PC-3 (cell line): ENCODE measurements at regions not wholly inside any gene's neighbourhood (a gene's known extent, or its start where the extent isn't known, plus 50 kb on each side); places are given as distances from the start of the nearest gene placed in this dataset.

ENCODE experiments used
- ATAC-seq: fragments of 200-7000 bp; cut with Tn5 transposase; 2 replicates; pipeline ENCODE4 v1.9.1; 2020; ENCODE audit warnings: mild to moderate bottlenecking, moderate library complexity
- BruUV-seq: library from RNA; stranded (reverse); fragments of 400-500 nt; replicated peaks from 2 replicates; lab custom pipeline; 2021; lab: Mats Ljungman, UMichigan
- CTCF ChIA-PET: fragments of 300-600 bp; sonication (Branson Sonifier 250); formaldehyde crosslinking; loops from one replicate; lab custom pipeline; 2022; ENCODE audit warnings: antibody characterized with exemption; lab: Charles Lee
- POLR2A ChIA-PET: fragments of 300-600 bp; sonication (Branson Sonifier 250); formaldehyde crosslinking; loops from one replicate; lab custom pipeline; 2022; ENCODE audit warnings: antibody characterized with exemption; ENCODE audit not compliant: unreplicated experiment; lab: Charles Lee
- DNase-seq: peaks from one replicate; pipeline ENCODE4 v3.0.0-alpha.2; 2015
- H2AFZ ChIP-seq: fragments of 300-600 bp; sonication (generic); 2 replicates; pipeline ENCODE4 v1.6.0; 2016; ENCODE audit warnings: antibody characterized with exemption, low read length
- H3F3A ChIP-seq: fragments of 300-600 bp; sonication (generic); one replicate; pipeline ENCODE4 v1.6.0; 2017; ENCODE audit warnings: antibody characterized with exemption, low read length, control low read depth, mild to moderate bottlenecking; ENCODE audit not compliant: unreplicated experiment
- H3K27ac ChIP-seq: fragments of 300-600 bp; sonication (generic); 2 replicates; pipeline ENCODE4 v1.5.1; 2016; ENCODE audit warnings: mild to moderate bottlenecking, low read length
- H3K27me3 ChIP-seq: fragments of 300-600 bp; sonication (generic); 2 replicates; pipeline ENCODE4 v1.6.1; 2016; ENCODE audit warnings: low read length, mixed read lengths
- H3K36me3 ChIP-seq: fragments of 300-600 bp; sonication (generic); 2 replicates; pipeline ENCODE4 v1.6.1; 2016; ENCODE audit warnings: low read depth, mixed run types, low read length, mixed read lengths
- H3K4me1 ChIP-seq: fragments of 300-600 bp; sonication (generic); 2 replicates; pipeline ENCODE4 v1.5.1; 2016; ENCODE audit warnings: low read length; ENCODE audit not compliant: insufficient read depth
- H3K4me2 ChIP-seq: fragments of 300-600 bp; sonication (generic); 2 replicates; pipeline ENCODE4 v1.6.0; 2016; ENCODE audit warnings: low read length
- H3K4me3 ChIP-seq: fragments of 300-600 bp; sonication (generic); 2 replicates; pipeline ENCODE4 v1.5.1; 2016; ENCODE audit warnings: mild to moderate bottlenecking, low read length, mixed read lengths
- H3K79me2 ChIP-seq: fragments of 300-600 bp; sonication (generic); 2 replicates; pipeline ENCODE4 v1.6.1; 2017; ENCODE audit warnings: low read length, mixed read lengths
- H3K9ac ChIP-seq: fragments of 300-600 bp; sonication (generic); 2 replicates; pipeline ENCODE4 v1.6.0; 2016; ENCODE audit warnings: mild to moderate bottlenecking, low read length
- H3K9me2 ChIP-seq: fragments of 300-600 bp; sonication (generic); replicated peaks from 2 replicates; pipeline ENCODE4 v1.6.1; 2016; ENCODE audit warnings: mixed run types, low read length, mixed read lengths
- H3K9me3 ChIP-seq: fragments of 300-600 bp; sonication (generic); 2 replicates; pipeline ENCODE4 v1.6.1; 2016; ENCODE audit warnings: low read length, mixed read lengths
- H4K20me1 ChIP-seq: fragments of 300-600 bp; sonication (generic); 2 replicates; pipeline ENCODE4 v1.6.1; 2016; ENCODE audit warnings: low read length, mixed read lengths
- CTCF ChIP-seq: fragments of 300-600 bp; sonication (generic); conservative IDR thresholded peaks from 2 replicates; pipeline ENCODE4 v1.5.1; 2017; ENCODE audit warnings: antibody characterized with exemption, low read depth, mild to moderate bottlenecking, low read length
- EZH2 ChIP-seq: fragments of 300-600 bp; sonication (generic); IDR thresholded peaks from one replicate; pipeline ENCODE4 v1.6.1; 2017; ENCODE audit warnings: antibody characterized with exemption, mild to moderate bottlenecking, low read length; ENCODE audit not compliant: unreplicated experiment
- EZH2phosphoT487 ChIP-seq: fragments of 300-600 bp; sonication (generic); IDR thresholded peaks from 2 replicates; pipeline ENCODE4 v1.6.1; 2018; ENCODE audit warnings: mild to moderate bottlenecking, antibody characterized with exemption, low read length, borderline replicate concordance
- intact Hi-C: fragments of 100-400 bp; cut with micrococcal nuclease; formaldehyde crosslinking; loops from 2 replicates; pipeline ENCODE4 v1.9.0; 2023

- Histone ChIP-seq H3K4me2 (no peak overlapping the region), H2AFZ (no peak overlapping the region), H3K4me1 (no peaks in the 10 kb centered on the region), H3K9me3 (no peaks in the 10 kb centered on the region), H3K4me3 (no peak overlapping the region), H3K27ac (no peak overlapping the region), H3F3A (no peaks in the 10 kb centered on the region), H3K27me3 (0 out of 2 replicates have a peak, but pooled peaks cover 3% of the 10 kb centered on the region), H4K20me1 (no peaks in the 10 kb centered on the region), H3K36me3 (no peaks in the 10 kb centered on the region), H3K9me2 (no peaks in the 10 kb centered on the region), H3K79me2 (no peaks in the 10 kb centered on the region), H3K9ac (no peak overlapping the region)
- ATAC-seq = no peak
- ChIA-PET CTCF (no interaction called here), POLR2A (no interaction called here)
- no TSS peak for BruUV-seq
- intact Hi-C loops = no loop called here
- DNase-seq = no peak
- TF ChIP-seq CTCF = no peak
- no peak for TF ChIP-seq EZH2
- no peak for TF ChIP-seq EZH2phosphoT487
Observed at GRCh38 chr18:47331026-47331425, 79.6 kb upstream of the SKOR2 start.

- H3K36me3 ChIP-seq = no peaks in the 10 kb centered on the region
- H3K9ac ChIP-seq = no peak overlapping the region
- TF ChIP-seq EZH2phosphoT487 (no peak), EZH2 (no peak), CTCF (no peak)
- H3K27me3 ChIP-seq = no peaks in the 10 kb centered on the region
- H3K9me3 ChIP-seq = no peaks in the 10 kb centered on the region
- no peak overlapping the region for H2AFZ ChIP-seq
- peak; percentile 3 for DNase-seq
- H3F3A ChIP-seq = no peaks in the 10 kb centered on the region
- no TSS peak for BruUV-seq
- ChIA-PET POLR2A (no interaction called here), CTCF (no interaction called here)
- no peaks in the 10 kb centered on the region for H3K4me1 ChIP-seq
- no peak overlapping the region for H3K4me2 ChIP-seq
- intact Hi-C loops = no loop called here
- peak; percentile 15; the same call in 1 of the 2 replicates for ATAC-seq
- H3K27ac ChIP-seq = no peak overlapping the region
- H3K79me2 ChIP-seq = no peaks in the 10 kb centered on the region
- H3K9me2 ChIP-seq = no peaks in the 10 kb centered on the region
- no peak overlapping the region for H3K4me3 ChIP-seq
- no peaks in the 10 kb centered on the region for H4K20me1 ChIP-seq
Observed at GRCh38 chr18:47323158-47323557, 71.7 kb upstream of the SKOR2 start.

- H3K9me2 ChIP-seq = no peaks in the 10 kb centered on the region
- no peak for DNase-seq
- H3K27me3 ChIP-seq = no peaks in the 10 kb centered on the region
- H3K4me2 ChIP-seq = no peak overlapping the region
- no peaks in the 10 kb centered on the region for H4K20me1 ChIP-seq
- H3K4me3 ChIP-seq = no peak overlapping the region
- H3K9ac ChIP-seq = no peak overlapping the region
- no peak overlapping the region for H2AFZ ChIP-seq
- H3K4me1 ChIP-seq = no peaks in the 10 kb centered on the region
- H3F3A ChIP-seq = no peaks in the 10 kb centered on the region
- H3K36me3 ChIP-seq = no peaks in the 10 kb centered on the region
- no peak for ATAC-seq
- H3K9me3 ChIP-seq = no peaks in the 10 kb centered on the region
- no TSS peak for BruUV-seq
- ChIA-PET CTCF (no interaction called here), POLR2A (no interaction called here)
- no peaks in the 10 kb centered on the region for H3K79me2 ChIP-seq
- intact Hi-C loops = no loop called here
- TF ChIP-seq EZH2phosphoT487 (no peak), EZH2 (no peak), CTCF (no peak)
- H3K27ac ChIP-seq = no peak overlapping the region
Observed at GRCh38 chr18:47321815-47322214, 70.4 kb upstream of the SKOR2 start.
